ENCODE measurements at regions not wholly inside any gene's neighbourhood (a gene's known extent, or its start where the extent isn't known, plus 50 kb on each side); places are given as distances from the start of the nearest gene placed in this dataset.

GRCh38 chr6:50993941-50994720, 175.5 kb downstream of the TFAP2B start:
- TF ChIP-seq, protein P1, sequence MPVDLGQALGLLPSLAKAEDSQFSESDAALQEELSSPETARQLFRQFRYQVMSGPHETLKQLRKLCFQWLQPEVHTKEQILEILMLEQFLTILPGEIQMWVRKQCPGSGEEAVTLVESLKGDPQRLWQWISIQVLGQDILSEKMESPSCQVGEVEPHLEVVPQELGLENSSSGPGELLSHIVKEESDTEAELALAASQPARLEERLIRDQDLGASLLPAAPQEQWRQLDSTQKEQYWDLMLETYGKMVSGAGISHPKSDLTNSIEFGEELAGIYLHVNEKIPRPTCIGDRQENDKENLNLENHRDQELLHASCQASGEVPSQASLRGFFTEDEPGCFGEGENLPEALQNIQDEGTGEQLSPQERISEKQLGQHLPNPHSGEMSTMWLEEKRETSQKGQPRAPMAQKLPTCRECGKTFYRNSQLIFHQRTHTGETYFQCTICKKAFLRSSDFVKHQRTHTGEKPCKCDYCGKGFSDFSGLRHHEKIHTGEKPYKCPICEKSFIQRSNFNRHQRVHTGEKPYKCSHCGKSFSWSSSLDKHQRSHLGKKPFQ (tag by site-specific recombination; IDR thresholded peaks at IDR 0.05), result no peak
- no peak for TF ChIP-seq ZBTB17 (tag by site-specific recombination; IDR thresholded peaks at IDR 0.05)
- no peak for TF ChIP-seq CTCF (tag by site-specific recombination; IDR thresholded peaks at IDR 0.05)
- no peak for TF ChIP-seq REPIN1 (tag by site-specific recombination; IDR thresholded peaks at IDR 0.05; ENCODE audit: low read depth)
- no peak for TF ChIP-seq ZNF391 (tag by site-specific recombination; IDR thresholded peaks at IDR 0.05; ENCODE audit: borderline replicate concordance, low read depth)
- TF ChIP-seq ZNF2 (tag by site-specific recombination; IDR thresholded peaks at IDR 0.05), result no peak
- TF ChIP-seq ELK4 (IDR thresholded peaks at IDR 0.05; ENCODE audit: borderline replicate concordance, low read depth, low read length), result no peak
- no peak for TF ChIP-seq YY1 (tag by site-specific recombination; IDR thresholded peaks at IDR 0.05)
- no peak for TF ChIP-seq ZNF350 (tag by site-specific recombination; IDR thresholded peaks at IDR 0.05)
- TF ChIP-seq SP7 (tag by site-specific recombination; IDR thresholded peaks at IDR 0.05), result no peak

Data from HEK293 (cell line).